Gastroesophageal sphincter (tissue), 3 donors: ENCODE measurements at regions not wholly inside any gene's neighbourhood (a gene's known extent, or its start where the extent isn't known, plus 50 kb on each side); places are given as distances from the start of the nearest gene placed in this dataset.

ENCODE experiments used
- EP300 ChIP-seq: sonication (generic); formaldehyde crosslinking; IDR thresholded peaks from one replicate; pipeline ENCODE4 v1.6.1; 2017; ENCODE audit warnings: antibody characterized with exemption, mild to moderate bottlenecking
- TF ChIP-seq, protein P1 (sequence below), 4 experiments: fragments of 200-600 bp in 2 of 4; fragments of 450-650 bp in 2 of 4; sonication (generic) in 1 of 4; IDR thresholded peaks; one replicate each; pipeline ENCODE4 v1.5.1; 2017 to 2019; ENCODE audit warnings: antibody characterized with exemption in 4 of 4, mild to moderate bottlenecking in 2 of 4, moderate library complexity in 2 of 4

DNA sequence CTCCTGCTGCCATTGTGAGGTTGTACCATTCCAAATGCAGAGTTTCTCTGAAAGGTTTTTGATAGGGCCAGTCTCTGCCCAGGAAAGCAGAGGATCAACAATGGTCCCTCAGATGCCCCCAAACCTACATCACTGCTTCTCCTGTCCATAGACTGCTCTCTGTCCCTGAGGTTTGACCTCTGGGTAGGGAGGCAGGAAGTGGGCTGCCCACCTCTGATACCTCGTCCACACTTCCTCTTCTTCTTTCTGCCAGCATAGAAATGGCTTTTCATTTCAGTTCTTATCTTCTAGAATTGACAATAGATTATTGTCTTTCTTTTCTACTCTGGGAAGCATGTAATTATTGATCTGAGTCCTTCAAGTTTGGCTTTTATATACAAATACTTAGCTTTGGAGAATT lies 170.6 kb downstream of the TRMT11 start:
- no peak for TF ChIP-seq EP300
- TF ChIP-seq, protein P1, sequence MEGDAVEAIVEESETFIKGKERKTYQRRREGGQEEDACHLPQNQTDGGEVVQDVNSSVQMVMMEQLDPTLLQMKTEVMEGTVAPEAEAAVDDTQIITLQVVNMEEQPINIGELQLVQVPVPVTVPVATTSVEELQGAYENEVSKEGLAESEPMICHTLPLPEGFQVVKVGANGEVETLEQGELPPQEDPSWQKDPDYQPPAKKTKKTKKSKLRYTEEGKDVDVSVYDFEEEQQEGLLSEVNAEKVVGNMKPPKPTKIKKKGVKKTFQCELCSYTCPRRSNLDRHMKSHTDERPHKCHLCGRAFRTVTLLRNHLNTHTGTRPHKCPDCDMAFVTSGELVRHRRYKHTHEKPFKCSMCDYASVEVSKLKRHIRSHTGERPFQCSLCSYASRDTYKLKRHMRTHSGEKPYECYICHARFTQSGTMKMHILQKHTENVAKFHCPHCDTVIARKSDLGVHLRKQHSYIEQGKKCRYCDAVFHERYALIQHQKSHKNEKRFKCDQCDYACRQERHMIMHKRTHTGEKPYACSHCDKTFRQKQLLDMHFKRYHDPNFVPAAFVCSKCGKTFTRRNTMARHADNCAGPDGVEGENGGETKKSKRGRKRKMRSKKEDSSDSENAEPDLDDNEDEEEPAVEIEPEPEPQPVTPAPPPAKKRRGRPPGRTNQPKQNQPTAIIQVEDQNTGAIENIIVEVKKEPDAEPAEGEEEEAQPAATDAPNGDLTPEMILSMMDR (IDR thresholded peaks at IDR 0.05) = no peak
